ENCODE measurements at regions not wholly inside any gene's neighbourhood (a gene's known extent, or its start where the extent isn't known, plus 50 kb on each side); places are given as distances from the start of the nearest gene placed in this dataset.

- DNase-seq (no peak), ATAC-seq (no peak)
- Mint-ChIP-seq H3K4me1 (ENCODE audit: low read depth) (no peaks in the 10 kb centered on the region), H3K4me3 (no peak overlapping the region), H3K9me3 (no peaks in the 10 kb centered on the region), H3K27me3 (no peaks in the 10 kb centered on the region), H3K36me3 (ENCODE audit: low read depth) (no peaks in the 10 kb centered on the region), H3K27ac (no peak overlapping the region)
- no peak for TF ChIP-seq CTCF (IDR thresholded peaks at IDR 0.05)
- intact Hi-C loops (cut with micrococcal nuclease), result no loop called here
- CTCF ChIA-PET, result no interaction called here
- POLR2A ChIA-PET, result no interaction called here
Observed at GRCh38 chr3:70383360-70383831, 71.0 kb upstream of the MDFIC2 start.

- no peak for TF ChIP-seq CTCF (IDR thresholded peaks at IDR 0.05)
- CTCF ChIA-PET, result interaction anchor here (1.9 kb wide), 1 partner anchor 14 kb away, joined by 4 read pairs; no protein-coding TSS in a partner anchor
- Mint-ChIP-seq H3K27ac (no peak overlapping the region), H3K27me3 (peaks cover 12% of the 10 kb centered on the region), H3K36me3 (ENCODE audit: low read depth) (no peaks in the 10 kb centered on the region), H3K4me3 (no peak overlapping the region), H3K9me3 (peaks cover 9% of the 10 kb centered on the region), H3K4me1 (ENCODE audit: low read depth) (no peaks in the 10 kb centered on the region)
- no peak for DNase-seq
- ATAC-seq, result no peak
- POLR2A ChIA-PET, result no interaction called here
- intact Hi-C loops (cut with micrococcal nuclease), result no loop called here
Observed at GRCh38 chr3:70374179-70374578, 61.7 kb upstream of the MDFIC2 start.

All from activated CD8-positive, alpha-beta T cell treated with anti-CD3 and anti-CD28 coated beads for 36 hours (primary cell).